Ovary (tissue), 7 donors: ENCODE measurements at regions not wholly inside any gene's neighbourhood (a gene's known extent, or its start where the extent isn't known, plus 50 kb on each side); places are given as distances from the start of the nearest gene placed in this dataset.

Experiments used
- DNase-seq, 5 donors: peaks; one replicate each; pipeline ENCODE4 v3.0.0-alpha.2; 2019 to 2020
- H3K27ac ChIP-seq, 2 donors: fragments of 200-600 bp; one replicate each; pipeline versions ENCODE4 v1.5.1 to v1.8.0; 2019 to 2022
- H3K27me3 ChIP-seq: fragments of 200-600 bp; one replicate; pipeline ENCODE4 v1.8.0; 2022
- H3K36me3 ChIP-seq: fragments of 200-600 bp; sonication (generic); one replicate; pipeline ENCODE4 v1.5.1; 2019
- H3K4me1 ChIP-seq: one replicate; pipeline ENCODE4 v1.8.1; 2013; ENCODE audit warnings: mild to moderate bottlenecking, moderate library complexity; ENCODE audit not compliant: insufficient read depth
- H3K4me3 ChIP-seq: fragments of 200-600 bp; sonication (generic); one replicate; pipeline ENCODE4 v1.5.1; 2017
- H3K9me3 ChIP-seq, 2 donors: fragments of 200-600 bp in 1 of 2; sonication (generic) in 1 of 2; one replicate each; pipeline versions ENCODE4 v1.5.1 to v1.8.1; 2013 to 2019; ENCODE audit warnings: mild to moderate bottlenecking in 1 of 2, moderate library complexity in 1 of 2
- CTCF ChIP-seq, 3 donors: fragments of 450-650 bp in 2 of 3; fragments of 200-600 bp in 1 of 3; IDR thresholded peaks; one replicate each; pipeline versions ENCODE4 v1.5.1 to v1.8.0; 2016 to 2022; ENCODE audit warnings: antibody characterized with exemption in 3 of 3, mild to moderate bottlenecking in 1 of 3
- EP300 ChIP-seq: sonication (generic); formaldehyde crosslinking; IDR thresholded peaks from one replicate; pipeline ENCODE4 v1.6.1; 2017; ENCODE audit warnings: antibody characterized with exemption
- POLR2A ChIP-seq: fragments of 450-650 bp; IDR thresholded peaks from one replicate; pipeline ENCODE4 v1.6.1; 2017; ENCODE audit warnings: antibody characterized with exemption, mild to moderate bottlenecking, moderate library complexity
- WGBS, 3 donors: extraction: QIAGEN DNeasy Blood & Tissue Kit in 1 of 3; methylation state at CpG; one replicate each; pipeline versions ENCODE4 v1.1.5 to v1.1.7; 2013 to 2017; 5-methylcytosine and 5-hydroxymethylcytosine counted together
- intact Hi-C, 4 donors: fragments of 100-400 bp; cut with DNase I; formaldehyde crosslinking; loops; one replicate each; pipeline versions ENCODE4 v1.11.0 to v1.15.1; 2022 to 2023
- donor health status: DM: no; HTN: no; CAD: no; lungs with moderate emphysema.
- donor health status: DM: no; HTN: no; CAD: no.
- donor health status: Bipolar disorder and iron deficiency.
- donor health status: DM: no; HTN: no; CAD: no.
- donor health status: DM: yes; HTN: yes; CAD: no.

- Histone ChIP-seq H3K4me1 (no peaks in the 10 kb centered on the region), H3K36me3 (no peaks in the 10 kb centered on the region), H3K9me3 (no peaks in the 10 kb centered on the region), H3K4me3 (no peak overlapping the region), H3K27me3 (no peaks in the 10 kb centered on the region), H3K27ac (no peak overlapping the region)
- DNase-seq, result no peak
- WGBS, 3 donors, result 46 to 50% (median 49%) methylated on average over 4 of the region's 4 CpGs
- intact Hi-C loops, result no loop called here
- TF ChIP-seq POLR2A (no peak), CTCF (IDR thresholded peaks at IDR 0.05) (no peak), EP300 (no peak)
These were observed 907.7 kb downstream of the RAB28 start for GRCh38 chr4:12576409-12576808.

GRCh38 chr4:12573716-12574115 lies 910.4 kb downstream of the RAB28 start:
- no peak overlapping the region for H3K27ac ChIP-seq
- intact Hi-C loops, result no loop called here
- DNase-seq, result no peak
- H3K4me1 ChIP-seq, result no peaks in the 10 kb centered on the region
- H3K9me3 ChIP-seq, result no peaks in the 10 kb centered on the region
- H3K36me3 ChIP-seq, result no peaks in the 10 kb centered on the region
- no peak overlapping the region for H3K4me3 ChIP-seq
- H3K27me3 ChIP-seq, result no peaks in the 10 kb centered on the region
- no peak for TF ChIP-seq CTCF (IDR thresholded peaks at IDR 0.05)
- TF ChIP-seq EP300, result no peak
- no peak for TF ChIP-seq POLR2A

- intact Hi-C loops, result no loop called here
- 8 to 12% (median 9%) methylated on average over 3 of the region's 3 CpGs for WGBS, 3 donors
- H3K4me3 ChIP-seq, result no peak overlapping the region
These were observed 921.5 kb downstream of the RAB28 start for GRCh38 chr4:12562476-12563140.

GRCh38 chr4:12562021-12562420 lies 922.1 kb downstream of the RAB28 start:
- Histone ChIP-seq H3K4me3 (no peak overlapping the region), H3K4me1 (peaks cover 7% of the 10 kb centered on the region)
- TF ChIP-seq CTCF (IDR thresholded peaks at IDR 0.05) (no peak), POLR2A (no peak), EP300 (no peak)

More at GRCh38 chr4:12562476-12563140, 921.5 kb downstream of the RAB28 start:
- peaks cover 7% of the 10 kb centered on the region for H3K4me1 ChIP-seq
- no peak overlapping the region for H3K27ac ChIP-seq
- no peaks in the 10 kb centered on the region for H3K9me3 ChIP-seq
- DNase-seq, result no peak
- no peaks in the 10 kb centered on the region for H3K36me3 ChIP-seq
- TF ChIP-seq CTCF (IDR thresholded peaks at IDR 0.05), result no peak
- TF ChIP-seq POLR2A, result no peak
- no peak for TF ChIP-seq EP300
- no peaks in the 10 kb centered on the region for H3K27me3 ChIP-seq

More at GRCh38 chr4:12562021-12562420, 922.1 kb downstream of the RAB28 start:
- H3K9me3 ChIP-seq, result no peaks in the 10 kb centered on the region
- no peak overlapping the region for H3K27ac ChIP-seq
- no peak for DNase-seq
- H3K27me3 ChIP-seq, result no peaks in the 10 kb centered on the region
- intact Hi-C loops, result no loop called here
- H3K36me3 ChIP-seq, result no peaks in the 10 kb centered on the region
